Limb (tissue), 2 donors: ENCODE measurements at regions not wholly inside any gene's neighbourhood (a gene's known extent, or its start where the extent isn't known, plus 50 kb on each side); places are given as distances from the start of the nearest gene placed in this dataset.
A peak's percentile ranks its signal among the peaks of the same experiment; 100 is the strongest.

ENCODE experiments used
- DNase-seq, 2 donors: peaks; one replicate each; pipeline ENCODE4 v3.0.0-alpha.2; 2016; ENCODE audit errors: extremely low spot score in 2 of 2

DNA sequence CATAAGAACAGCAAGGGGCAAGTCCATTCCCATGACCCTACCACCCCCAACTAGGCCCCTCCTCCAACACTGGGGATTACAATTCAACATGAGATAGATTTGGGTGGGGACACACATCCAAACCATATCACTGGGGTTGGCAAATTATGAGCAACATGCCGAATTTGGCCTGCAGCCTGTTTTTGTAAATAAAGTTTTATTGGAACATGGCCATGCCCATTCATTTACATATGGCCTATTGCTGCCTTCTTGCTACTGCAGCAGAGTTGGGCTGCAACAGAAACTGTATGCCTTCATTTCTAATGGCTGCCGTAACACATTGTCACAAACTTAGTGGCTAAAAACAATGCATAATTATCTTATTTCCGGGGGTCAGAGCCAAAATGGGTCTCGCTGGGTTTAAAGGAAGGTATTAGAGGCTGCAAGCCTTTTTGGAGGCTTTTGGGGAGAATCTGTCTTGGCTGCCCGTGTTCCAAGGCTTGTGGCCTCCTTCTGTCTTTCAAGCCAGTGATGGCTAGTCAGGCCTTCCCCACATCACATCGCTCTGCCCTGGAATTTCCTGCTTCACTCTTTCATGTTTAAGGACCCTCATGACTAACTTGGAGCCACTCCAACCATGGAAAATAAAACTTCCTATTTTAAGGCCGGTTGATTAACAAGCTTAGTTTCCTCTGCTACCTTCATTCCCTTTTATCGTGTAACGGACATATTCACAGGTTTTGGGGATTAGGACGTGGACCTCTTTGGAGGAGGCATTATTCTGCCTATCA lies 428.5 kb upstream of the PROK2 start:
- DNase-seq: no peak

DNA sequence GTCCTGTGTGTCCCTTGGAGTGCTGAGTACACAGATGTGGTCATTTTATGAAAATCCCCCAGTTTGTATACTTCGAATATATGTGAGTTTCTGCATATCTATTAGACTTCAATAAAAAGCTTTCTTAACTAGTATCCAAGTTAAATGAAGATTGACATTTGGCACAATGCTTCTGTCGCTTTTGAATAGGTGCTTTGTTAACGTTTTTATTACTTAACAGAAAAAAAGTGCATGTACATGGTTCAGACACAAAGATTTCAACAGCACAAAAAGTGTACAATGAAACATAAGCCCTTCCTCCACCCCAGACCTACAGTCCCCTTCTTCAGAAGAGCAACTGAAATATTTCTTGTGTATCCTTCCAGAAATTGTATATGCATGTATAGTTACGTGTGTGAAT lies 427.4 kb upstream of the PROK2 start:
- DNase-seq: no peak

DNA sequence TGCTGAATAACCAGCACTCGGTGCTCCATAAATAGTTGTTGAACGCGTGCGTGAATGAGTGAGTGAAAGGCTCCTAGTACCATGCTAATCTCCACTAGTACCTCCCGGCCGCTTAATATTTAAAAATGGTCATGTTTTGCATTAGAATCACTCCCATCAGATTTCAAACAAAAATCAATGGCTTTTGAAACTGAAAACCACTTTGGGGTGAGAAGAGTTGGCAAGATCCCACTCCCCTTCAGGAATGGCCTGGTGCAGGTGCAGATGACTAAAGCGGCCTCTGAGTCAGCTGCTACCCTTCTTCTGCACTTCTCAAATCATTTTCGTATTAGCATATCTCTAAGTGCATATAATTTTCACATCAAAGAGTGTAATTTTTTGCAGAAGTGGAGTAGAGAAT lies 425.3 kb upstream of the PROK2 start:
- no peak for DNase-seq

DNA sequence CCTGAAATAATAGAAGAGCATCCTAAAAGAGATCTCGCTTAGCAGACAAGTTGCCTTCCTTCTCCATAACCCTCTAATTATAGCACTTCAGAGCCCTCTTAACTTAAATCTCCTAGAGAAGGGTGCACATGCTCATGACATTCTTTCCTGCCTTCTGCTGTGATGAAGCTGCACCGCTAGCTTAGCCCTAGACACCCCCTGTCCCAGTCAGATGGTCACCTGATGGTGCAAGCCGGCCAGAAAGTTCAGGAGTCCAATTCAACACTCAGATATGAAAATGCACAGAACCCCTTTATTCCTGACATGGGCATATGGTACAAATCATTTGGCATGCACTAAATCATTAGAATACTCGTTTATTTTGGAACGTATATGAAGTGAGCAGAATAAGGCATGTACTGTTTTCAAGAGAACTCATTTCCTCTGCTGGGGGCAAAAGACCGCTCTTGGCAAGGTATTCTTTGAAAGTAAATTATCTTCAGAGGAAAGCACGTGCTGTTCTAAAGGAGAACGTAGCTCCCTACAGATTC lies 420.4 kb upstream of the PROK2 start:
- DNase-seq: no peak

DNA sequence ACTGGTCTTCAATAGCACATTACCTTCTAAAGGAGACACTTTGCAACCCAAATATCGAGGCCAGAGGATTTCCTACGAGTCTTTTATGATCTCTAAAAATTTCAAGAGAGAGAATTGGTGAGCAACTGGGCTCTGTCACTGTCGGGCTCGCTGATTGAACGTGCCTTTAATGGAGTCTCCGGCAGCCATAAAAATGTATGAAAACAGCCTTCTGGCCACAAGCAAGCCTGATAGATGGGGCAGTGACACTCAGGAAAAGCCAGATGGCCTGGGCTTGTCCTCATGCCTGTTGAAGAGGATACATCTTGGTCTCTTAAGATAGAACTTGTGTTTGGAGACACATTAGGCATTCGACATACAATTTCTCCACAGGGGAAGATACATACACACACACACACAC lies 419.5 kb upstream of the PROK2 start:
- no peak for DNase-seq

DNA sequence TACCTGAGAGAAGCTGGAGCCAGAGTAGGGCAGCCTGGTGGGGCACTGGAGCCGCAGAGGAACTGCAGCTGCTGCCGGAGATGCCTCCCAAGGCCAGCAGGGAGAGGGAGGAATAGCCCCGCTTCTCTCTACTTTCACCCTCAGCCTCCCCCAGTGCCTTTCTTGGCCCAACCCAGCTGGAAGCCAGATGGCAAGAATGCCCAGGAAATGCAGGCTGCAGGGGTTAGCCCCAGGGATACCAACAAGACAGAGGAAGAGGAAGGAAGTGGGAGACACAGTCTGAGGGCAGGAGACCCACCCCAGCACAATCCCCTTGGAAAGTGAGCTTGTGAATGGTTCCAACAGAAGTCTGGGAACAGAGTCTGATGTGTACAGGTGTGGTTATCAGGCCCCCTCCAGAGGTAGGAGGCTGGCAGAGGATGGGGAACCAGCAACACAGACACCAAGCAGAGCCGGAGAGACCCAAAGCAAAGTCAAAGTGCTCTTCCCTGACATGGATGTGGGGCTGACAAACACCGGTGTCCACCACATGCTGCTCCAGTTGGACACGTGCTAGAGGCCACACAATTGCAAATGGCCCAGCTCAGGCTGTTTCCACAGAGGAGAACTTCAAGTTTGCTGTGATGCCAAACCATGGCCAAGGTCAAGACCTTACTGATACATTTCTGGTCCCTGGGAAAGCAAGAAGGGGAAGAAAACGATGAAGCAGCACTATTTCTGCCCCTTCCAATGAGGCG lies 418.8 kb upstream of the PROK2 start:
- no peak for DNase-seq

DNA sequence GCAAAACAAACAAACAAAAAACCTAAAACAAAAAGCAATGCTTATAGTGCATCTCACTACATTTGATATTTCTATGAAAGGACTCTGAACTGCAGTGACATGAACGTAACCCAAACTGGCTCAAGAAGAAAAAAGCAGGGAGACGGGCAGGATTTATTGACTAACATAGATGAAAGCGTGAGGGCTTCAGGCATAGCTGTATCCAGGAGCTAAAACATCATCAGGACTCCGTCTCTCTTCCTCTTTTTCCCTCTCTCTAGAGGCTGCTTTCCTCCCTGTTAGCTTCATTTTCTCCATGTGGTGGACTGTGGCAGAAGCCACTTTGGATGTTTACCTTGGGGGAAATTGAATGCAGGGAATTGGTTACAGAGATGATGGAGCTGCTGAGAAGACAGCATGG lies 418.2 kb upstream of the PROK2 start:
- DNase-seq: no peak

DNA sequence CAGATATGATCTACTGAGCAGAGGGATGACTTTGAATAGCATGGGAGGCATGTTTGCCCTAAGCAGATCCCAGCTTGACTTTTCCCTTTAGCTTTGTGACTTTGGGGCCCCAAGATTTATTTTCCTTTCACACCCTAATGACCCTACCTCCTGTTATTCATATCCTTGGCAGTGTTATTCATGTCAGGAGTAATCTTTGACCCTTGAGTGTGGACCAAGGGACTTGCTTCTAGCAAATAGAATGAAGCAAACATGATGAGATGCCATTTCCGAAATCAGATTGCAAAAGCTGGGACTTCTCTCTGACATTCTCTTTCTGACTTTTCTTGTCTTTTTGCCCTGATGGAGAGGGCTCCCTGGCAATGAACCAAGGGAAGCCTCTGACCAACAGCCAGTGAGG lies 415.4 kb upstream of the PROK2 start:
- DNase-seq: no peak

DNA sequence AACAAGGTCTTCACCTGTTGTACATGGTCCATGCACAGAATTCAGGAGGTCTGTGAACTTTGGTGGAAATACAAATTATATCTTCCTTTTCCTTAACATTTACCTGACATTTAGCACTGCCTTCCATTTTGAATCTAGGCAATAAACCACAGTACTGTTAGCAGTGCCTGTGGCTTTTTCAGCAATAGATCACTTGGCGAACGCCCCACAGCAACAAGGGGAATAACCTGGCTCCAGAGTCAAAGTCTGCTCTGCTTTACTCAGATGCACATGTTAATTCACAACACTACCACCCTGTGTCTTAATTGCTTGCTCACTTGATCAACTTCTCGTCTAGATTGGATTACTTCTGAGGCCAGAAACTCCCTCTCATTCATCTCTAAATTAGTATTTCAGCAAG lies 414.6 kb upstream of the PROK2 start:
- DNase-seq: no peak

DNA sequence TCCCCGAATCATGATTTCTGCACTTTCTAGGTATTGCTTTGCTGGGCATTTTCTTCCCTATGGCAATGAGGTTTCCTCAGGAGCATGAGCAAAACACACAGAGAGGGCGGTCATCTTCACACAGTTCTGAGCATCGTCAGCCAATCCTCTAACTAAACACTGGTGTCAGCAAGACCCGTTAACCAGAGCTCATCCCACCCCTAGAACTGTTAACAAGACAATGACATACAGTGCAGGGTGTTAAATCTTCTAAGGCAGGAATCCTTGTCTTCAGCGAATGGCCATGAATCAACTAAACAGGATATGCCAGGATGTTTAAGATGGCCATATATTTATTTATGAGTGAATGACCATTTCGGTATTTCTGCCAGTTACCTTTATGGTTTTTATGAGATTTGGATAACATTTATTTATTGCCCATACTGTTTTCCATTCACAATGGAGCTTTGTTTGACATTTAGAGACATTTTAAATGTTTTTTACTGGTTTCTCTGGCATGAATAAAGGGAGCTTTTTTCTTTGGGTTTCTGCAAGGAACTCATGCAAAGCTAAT lies 411.5 kb upstream of the PROK2 start:
- DNase-seq: no peak

DNA sequence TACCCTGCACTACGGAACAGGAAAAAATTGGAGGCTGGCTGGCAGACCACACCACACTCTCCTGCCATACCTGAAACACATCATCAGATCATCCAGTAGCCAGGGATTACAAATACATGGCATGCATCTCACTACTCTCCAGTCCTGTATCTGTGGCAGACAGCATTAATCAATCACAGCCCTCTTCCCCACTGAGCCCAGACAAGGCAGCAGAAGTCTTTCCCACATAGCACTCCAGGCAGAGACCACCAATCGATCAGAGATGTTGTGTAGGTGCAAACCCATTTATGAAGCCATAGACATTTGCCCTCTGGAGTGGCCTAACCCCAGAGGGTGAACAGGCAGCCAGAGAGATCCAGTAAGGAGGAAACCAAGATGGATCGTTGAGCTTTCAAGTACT lies 410.9 kb upstream of the PROK2 start:
- no peak for DNase-seq

DNA sequence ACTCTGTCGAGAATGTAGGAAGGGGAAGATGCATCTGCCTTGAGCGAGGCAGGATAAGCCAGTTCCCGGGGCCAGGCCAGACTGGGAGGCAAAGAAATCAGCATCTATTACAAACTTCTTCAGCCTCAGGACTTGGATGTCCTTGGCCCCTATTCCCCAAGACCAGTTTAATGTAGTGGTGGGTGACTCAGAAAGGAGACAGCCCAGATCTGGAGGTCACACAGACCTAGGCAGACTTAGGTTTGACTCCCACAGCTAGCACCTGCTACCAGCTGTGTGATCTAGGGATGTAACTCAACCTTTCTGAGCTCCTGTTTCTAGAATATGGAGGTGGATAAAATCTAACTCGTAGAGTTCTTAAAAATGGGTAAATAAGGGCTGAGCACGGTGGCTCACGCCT lies 409.5 kb upstream of the PROK2 start:
- no peak for DNase-seq

DNA sequence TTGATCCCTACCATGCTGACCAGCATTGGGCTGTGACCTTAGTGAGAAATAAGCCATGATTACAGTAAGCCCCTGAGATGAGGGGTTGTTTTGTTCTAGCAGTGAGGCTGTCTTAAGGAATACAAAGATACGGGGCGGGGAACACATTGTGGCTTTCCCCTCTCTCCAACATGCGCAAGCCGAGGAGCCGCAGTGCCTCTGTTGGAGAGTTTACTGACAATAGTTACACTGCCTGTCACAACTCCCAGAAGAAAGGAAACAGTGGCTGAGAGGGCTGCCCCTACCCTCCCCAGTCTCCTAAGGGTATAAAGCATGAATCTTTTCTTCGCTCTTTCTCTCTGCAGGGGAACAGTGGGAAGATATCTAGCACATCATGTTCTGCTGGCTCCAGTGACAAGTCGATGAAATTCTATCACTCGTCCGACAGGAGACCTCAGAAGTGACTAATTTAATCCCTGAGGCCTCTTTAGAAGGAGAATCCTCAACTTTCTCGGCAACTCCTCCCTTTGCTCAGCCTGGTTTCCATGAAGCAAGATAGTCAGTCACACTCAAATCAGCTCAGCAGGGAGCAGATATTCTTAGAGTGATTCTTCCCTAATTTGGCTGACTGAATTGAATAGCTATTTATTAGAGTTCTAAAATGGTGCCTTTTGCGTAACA lies 409.0 kb upstream of the PROK2 start:
- DNase-seq: no peak

DNA sequence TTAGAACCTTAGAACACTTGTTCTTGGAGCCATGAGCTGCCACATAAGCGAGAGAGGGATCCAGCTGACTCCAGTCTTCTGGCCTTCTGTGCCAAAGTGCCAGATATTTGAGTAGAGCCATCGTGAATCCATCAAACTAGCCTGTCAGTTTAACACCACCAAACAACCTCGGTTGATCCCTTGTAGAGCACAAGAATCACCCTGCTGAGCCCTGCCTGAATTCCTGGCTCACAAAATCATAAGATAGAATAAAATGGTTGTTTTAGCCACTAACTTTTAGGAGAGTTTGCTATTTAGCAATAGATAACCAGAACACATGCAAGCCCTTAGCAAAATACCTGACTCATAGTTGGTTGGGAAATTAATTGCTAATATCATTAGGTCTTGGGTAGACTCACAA lies 407.6 kb upstream of the PROK2 start:
- no peak for DNase-seq

DNA sequence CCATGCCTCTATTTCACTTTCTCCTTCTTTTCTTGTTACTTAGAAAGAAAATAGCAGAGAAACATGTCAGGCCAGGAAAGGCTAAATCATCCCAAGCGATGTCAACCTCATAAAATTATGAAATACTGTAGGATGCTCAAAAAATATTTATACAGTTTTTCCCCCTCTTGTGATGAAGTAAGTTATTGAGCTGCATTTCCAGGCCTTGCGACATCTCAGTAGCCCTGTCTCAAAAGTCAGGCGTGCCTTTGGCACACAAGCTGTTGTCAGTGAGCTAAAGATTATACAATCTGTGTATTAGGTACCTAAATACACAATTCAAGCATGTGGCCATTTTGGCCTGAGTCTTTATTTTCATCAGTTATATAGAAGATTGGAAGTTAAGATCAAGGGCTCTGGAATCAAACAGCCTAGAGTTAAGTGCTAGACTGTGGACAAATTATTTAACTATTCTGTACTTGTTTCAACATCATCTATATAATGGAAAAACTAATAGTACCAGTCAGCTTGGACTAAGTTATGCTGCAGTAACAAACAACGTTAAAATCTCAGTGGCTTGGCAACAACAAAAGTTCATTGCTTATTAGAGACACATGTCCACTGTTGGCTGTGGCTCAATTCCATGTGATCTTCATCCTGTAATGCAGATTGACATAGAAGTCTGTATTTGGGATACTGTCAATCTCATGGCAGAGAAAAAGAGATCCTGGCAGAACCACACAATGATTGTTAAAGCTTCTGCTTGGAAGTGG lies 406.4 kb upstream of the PROK2 start:
- no peak for DNase-seq

DNA sequence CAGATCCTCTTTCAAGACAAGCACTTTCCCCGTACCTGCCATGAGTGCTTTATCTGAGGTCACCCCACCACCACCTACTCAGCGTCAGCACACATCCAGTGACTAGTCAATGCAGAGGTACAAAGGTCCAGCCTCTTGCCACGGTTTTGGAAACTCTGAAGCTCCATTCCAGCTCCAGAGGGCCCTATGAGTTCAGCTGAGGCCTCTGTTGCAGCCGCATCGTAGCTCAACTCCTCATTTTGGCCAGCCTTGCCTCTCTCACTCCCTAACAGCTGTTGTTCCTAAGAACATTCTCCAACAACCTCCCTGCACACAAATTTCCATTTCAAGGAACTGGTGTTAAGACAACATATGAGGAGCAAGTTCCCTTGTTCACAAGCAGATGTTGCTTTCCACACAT lies 405.1 kb upstream of the PROK2 start:
- no peak for DNase-seq

DNA sequence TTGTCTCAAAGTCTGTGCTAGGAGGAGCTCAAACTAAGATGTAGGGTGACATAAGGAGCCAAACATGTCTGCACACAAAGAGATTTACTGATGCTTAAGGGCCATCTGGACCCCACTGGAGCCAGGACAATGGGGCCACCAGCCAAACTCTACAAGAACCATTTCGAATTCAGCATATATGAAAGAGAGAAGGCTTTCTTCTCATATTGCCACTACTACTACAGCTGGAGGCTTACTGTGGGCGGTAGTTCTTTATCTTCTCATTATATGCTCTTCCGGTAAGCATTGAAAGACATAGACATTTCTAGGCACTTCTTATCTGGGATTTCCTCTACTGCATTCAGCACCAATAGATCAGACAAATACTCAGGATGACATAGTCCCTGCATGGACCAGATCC lies 404.4 kb upstream of the PROK2 start:
- no peak for DNase-seq

DNA sequence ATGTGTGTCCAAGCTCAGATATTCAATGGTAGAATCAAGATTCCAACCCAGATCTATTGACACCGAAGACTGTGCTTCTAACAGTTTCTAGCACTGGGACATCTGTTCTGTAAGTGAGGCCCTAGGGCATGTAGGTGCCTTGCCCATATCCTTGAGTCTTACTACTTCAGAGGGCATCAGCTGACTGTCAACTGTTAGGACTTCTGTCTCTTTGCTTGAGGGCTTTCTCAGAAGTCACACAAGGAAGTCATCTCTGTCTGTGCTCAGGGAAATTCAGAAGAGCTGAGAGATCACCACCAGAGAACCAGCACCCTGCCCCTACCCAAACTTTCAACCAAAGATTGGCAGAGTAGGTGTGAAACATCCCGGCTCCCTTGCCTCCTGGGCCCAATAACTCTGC lies 403.6 kb upstream of the PROK2 start:
- no peak for DNase-seq

DNA sequence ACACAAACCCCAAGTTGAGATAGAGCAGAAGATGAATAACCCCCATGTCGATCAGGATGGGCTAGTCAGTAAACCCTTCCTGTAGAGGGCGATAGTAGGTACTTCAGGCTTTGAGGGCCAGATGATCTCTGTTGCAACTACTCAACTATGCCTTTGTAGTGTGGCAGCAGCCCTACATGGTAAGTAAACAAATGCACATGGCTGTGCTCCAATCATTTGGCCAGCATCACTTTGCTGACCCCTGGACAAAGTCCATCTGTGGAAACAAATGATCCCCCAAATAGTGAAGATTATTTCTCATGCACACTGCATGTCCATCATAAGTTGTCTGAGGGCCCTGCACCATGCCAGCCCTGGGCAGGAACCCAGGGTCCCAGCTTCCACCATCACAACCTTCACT lies 402.2 kb upstream of the PROK2 start:
- no peak for DNase-seq

DNA sequence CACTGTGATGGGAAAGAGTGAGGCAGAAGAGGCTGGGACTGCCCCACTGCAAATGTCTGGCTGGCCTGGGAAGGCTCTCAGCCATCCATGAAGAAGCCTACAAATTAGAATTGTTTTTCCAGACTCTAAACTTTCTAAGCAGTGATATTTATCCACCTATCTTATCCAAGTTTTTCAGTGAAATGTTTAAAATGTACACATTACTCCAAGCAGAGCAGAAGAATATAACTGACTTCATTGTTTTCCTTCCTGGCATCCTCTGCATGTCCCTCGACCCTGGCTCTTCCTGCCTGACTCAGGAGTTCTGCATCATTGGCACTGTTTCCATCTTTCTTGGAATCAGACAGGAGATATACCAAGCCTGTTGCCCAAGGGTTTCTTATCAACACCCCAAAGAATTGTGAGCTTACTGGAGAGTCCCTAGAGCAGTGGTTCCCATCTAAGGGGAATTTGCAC lies 401.5 kb upstream of the PROK2 start:
- peak in 1 of 2 donors; percentile 25 for DNase-seq
